ENCODE measurements at regions not wholly inside any gene's neighbourhood (a gene's known extent, or its start where the extent isn't known, plus 50 kb on each side); places are given as distances from the start of the nearest gene placed in this dataset. TPM values are rescaled to one million over a fixed set of nuclear protein-coding genes. Genes with fewer than 3 reads are reported as not detected.

DNA sequence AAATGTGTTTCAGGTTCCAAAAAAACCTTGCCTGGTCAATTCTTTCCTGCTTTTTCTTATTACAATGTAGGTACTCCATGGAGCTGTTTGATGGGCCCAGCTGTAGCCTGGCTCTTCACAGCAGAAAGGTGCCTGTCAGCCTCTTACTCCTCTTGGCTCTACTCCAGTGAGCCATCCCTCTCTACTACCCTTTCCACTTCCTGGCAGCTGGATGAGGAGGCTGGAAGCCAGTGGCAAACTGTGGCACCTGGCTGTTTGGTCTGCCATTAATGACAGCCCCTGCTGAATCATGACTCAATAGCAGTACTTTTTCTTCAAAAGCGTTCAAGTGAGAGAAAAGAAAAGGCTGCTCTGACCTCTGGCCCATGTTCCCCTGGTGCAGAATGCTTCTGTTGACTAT, 618.1 kb downstream of the PYDC2 start:
- peaks cover 8% of the 10 kb centered on the region for H3K4me1 ChIP-seq (ENCODE audit: control insufficient read depth, insufficient read depth, low read depth, low read length)
- no peak overlapping the region for H3K9ac ChIP-seq (ENCODE audit: low read length)
- no peak overlapping the region for H3K18ac ChIP-seq (ENCODE audit: low read depth in 1 of 2, low read length in 2 of 2)
- no peak overlapping the region for H4K91ac ChIP-seq (ENCODE audit: low read length)
- H3K14ac ChIP-seq (ENCODE audit: low read length in 2 of 2) = no peak overlapping the region
- H3K4me3 ChIP-seq (ENCODE audit: insufficient read depth in 1 of 2, low read depth in 1 of 2, low read length in 2 of 2) = no peak overlapping the region
- 88% methylated on average over 1 of the region's 1 CpG for whole genome bisulfite sequencing
- H3K27ac ChIP-seq (ENCODE audit: low read length, poor library complexity, severe bottlenecking) = peak overlapping the region; percentile 5
- H3K23ac ChIP-seq (ENCODE audit: low read length in 2 of 2) = no peak overlapping the region
- H3K9me3 ChIP-seq (ENCODE audit: control insufficient read depth, low read length) = no peaks in the 10 kb centered on the region
- H2BK12ac ChIP-seq (ENCODE audit: low read length in 2 of 2) = no peak overlapping the region
- H3K36me3 ChIP-seq (ENCODE audit: control insufficient read depth in 1 of 2, insufficient read depth in 2 of 2, low read depth in 1 of 2, low read length in 2 of 2) = no peaks in the 10 kb centered on the region
- H3K4ac ChIP-seq (ENCODE audit: low read depth in 1 of 2, low read length in 2 of 2) = no peak overlapping the region
- DNase-seq = no peak
- no peaks in the 10 kb centered on the region for H3K27me3 ChIP-seq (ENCODE audit: control insufficient read depth in 1 of 2, insufficient read depth in 1 of 2, low read length in 2 of 2)
- no peak overlapping the region for H2AFZ ChIP-seq (ENCODE audit: low read depth, low read length)
- H2BK120ac ChIP-seq (ENCODE audit: low read depth, low read length) = no peak overlapping the region
- no peaks in the 10 kb centered on the region for H3K79me1 ChIP-seq (replicated peaks; ENCODE audit: low read length, poor library complexity, severe bottlenecking)
- H4K8ac ChIP-seq (ENCODE audit: low read length) = no peak overlapping the region
- no peak overlapping the region for H3K4me2 ChIP-seq (ENCODE audit: low read length, poor library complexity, severe bottlenecking)
- H2AK5ac ChIP-seq (ENCODE audit: low read length, severe bottlenecking) = no peak overlapping the region
- H2BK5ac ChIP-seq (ENCODE audit: low read depth, low read length, poor library complexity, severe bottlenecking) = no peak overlapping the region
- H2BK15ac ChIP-seq (ENCODE audit: low read depth, poor library complexity, severe bottlenecking) = no peak overlapping the region

DNA sequence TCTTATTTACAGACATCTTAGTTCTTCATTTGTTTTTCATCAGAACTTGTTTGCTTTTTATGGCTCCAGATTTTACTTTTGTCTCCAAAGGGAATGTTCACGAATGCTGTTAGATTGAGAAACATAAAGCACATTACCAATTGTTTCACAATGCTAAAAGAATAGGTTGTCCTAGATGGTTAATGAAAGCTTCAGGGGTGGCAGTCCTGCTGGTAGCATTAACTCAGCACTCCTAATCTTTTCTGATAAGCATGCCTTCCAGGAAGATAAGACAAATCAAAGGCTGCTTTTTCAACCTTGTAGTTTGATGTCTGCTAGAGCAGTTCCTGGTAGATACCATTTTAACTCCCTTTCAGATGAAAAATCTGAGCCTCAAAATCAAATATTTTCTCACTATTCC, 619.4 kb downstream of the PYDC2 start:
- H2BK120ac ChIP-seq (ENCODE audit: low read depth, low read length) = no peak overlapping the region
- no peaks in the 10 kb centered on the region for H3K36me3 ChIP-seq (ENCODE audit: control insufficient read depth in 1 of 2, insufficient read depth in 2 of 2, low read depth in 1 of 2, low read length in 2 of 2)
- no peak overlapping the region for H4K91ac ChIP-seq (ENCODE audit: low read length)
- H2BK12ac ChIP-seq (ENCODE audit: low read length in 2 of 2) = no peak overlapping the region
- no CpG with 5 or more reads among the region's 1 CpG for WGBS
- no peak overlapping the region for H2AK5ac ChIP-seq (ENCODE audit: low read length, severe bottlenecking)
- H3K18ac ChIP-seq (ENCODE audit: low read depth in 1 of 2, low read length in 2 of 2) = no peak overlapping the region
- H3K27me3 ChIP-seq (ENCODE audit: control insufficient read depth in 1 of 2, insufficient read depth in 1 of 2, low read length in 2 of 2) = no peaks in the 10 kb centered on the region
- no peak overlapping the region for H3K14ac ChIP-seq (ENCODE audit: low read length in 2 of 2)
- no peak overlapping the region for H3K27ac ChIP-seq (ENCODE audit: low read length, poor library complexity, severe bottlenecking)
- H4K8ac ChIP-seq (ENCODE audit: low read length) = no peak overlapping the region
- H3K4ac ChIP-seq (ENCODE audit: low read depth in 1 of 2, low read length in 2 of 2) = no peak overlapping the region
- H3K9me3 ChIP-seq (ENCODE audit: control insufficient read depth, low read length) = no peaks in the 10 kb centered on the region
- no peak for DNase-seq
- H3K4me3 ChIP-seq (ENCODE audit: insufficient read depth in 1 of 2, low read depth in 1 of 2, low read length in 2 of 2) = no peak overlapping the region
- H2AFZ ChIP-seq (ENCODE audit: low read depth, low read length) = no peak overlapping the region
- H3K23ac ChIP-seq (ENCODE audit: low read length in 2 of 2) = no peak overlapping the region
- no peak overlapping the region for H2BK5ac ChIP-seq (ENCODE audit: low read depth, low read length, poor library complexity, severe bottlenecking)
- no peaks in the 10 kb centered on the region for H3K79me1 ChIP-seq (replicated peaks; ENCODE audit: low read length, poor library complexity, severe bottlenecking)
- H3K4me2 ChIP-seq (ENCODE audit: low read length, poor library complexity, severe bottlenecking) = no peak overlapping the region
- H3K9ac ChIP-seq (ENCODE audit: low read length) = no peak overlapping the region
- H3K4me1 ChIP-seq (ENCODE audit: control insufficient read depth, insufficient read depth, low read depth, low read length) = peaks cover 8% of the 10 kb centered on the region
- no peak overlapping the region for H2BK15ac ChIP-seq (ENCODE audit: low read depth, poor library complexity, severe bottlenecking)

DNA sequence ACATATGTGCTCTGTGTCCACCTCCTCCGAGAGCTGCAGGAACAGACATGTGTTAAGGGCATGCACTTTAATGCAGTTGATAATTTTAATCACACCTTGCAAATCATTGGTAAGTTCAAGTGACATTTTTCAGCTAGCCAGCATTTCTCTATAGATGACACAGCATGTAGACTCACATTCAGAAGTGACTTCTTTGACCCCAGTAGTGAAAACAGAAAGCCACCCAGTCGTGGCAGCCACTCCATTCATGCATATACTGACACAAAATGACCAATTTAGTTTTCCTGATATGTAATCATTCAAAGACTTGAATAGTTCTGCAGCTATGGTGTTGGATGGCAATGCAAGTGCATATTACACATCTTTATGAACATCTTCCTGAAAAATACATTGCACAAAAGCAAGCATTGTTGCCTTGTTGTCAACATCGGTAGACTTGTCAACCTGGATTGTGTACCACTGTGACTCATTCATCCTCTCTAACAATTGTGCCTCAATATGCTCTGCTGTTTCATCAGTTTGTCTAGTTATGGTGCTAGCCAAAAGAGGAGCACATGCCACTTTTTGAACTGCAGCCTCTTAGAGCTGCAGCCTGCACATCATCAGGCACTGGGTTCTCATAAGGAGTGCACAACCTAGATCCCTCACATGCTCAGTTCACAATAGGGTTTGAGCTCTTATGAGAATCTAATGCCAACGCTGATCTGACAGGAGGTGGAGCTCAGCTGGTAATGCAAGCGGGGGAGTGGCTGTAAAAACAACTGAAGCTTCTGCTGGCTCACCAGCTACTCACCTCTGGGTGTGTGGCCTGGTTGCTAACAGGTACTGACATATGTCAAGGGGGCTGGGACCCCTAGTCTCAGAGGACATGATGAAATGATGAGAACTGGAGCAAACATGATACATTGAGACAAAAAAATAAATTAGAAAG, 622.0 kb downstream of the PYDC2 start:
- no peak overlapping the region for H3K18ac ChIP-seq (ENCODE audit: low read depth in 1 of 2, low read length in 2 of 2)
- no peak overlapping the region for H2BK12ac ChIP-seq (ENCODE audit: low read length in 2 of 2)
- no peak overlapping the region for H2BK120ac ChIP-seq (ENCODE audit: low read depth, low read length)
- no peaks in the 10 kb centered on the region for H3K79me1 ChIP-seq (replicated peaks; ENCODE audit: low read length, poor library complexity, severe bottlenecking)
- no peak overlapping the region for H3K4ac ChIP-seq (ENCODE audit: low read depth in 1 of 2, low read length in 2 of 2)
- H4K8ac ChIP-seq (ENCODE audit: low read length) = no peak overlapping the region
- WGBS = 71% methylated on average over 4 of the region's 5 CpGs
- H2BK15ac ChIP-seq (ENCODE audit: low read depth, poor library complexity, severe bottlenecking) = no peak overlapping the region
- H3K27me3 ChIP-seq (ENCODE audit: control insufficient read depth in 1 of 2, insufficient read depth in 1 of 2, low read length in 2 of 2) = no peaks in the 10 kb centered on the region
- H3K23ac ChIP-seq (ENCODE audit: low read length in 2 of 2) = no peak overlapping the region
- H3K36me3 ChIP-seq (ENCODE audit: control insufficient read depth in 1 of 2, insufficient read depth in 2 of 2, low read depth in 1 of 2, low read length in 2 of 2) = no peaks in the 10 kb centered on the region
- no peak overlapping the region for H3K9ac ChIP-seq (ENCODE audit: low read length)
- no peak overlapping the region for H3K27ac ChIP-seq (ENCODE audit: low read length, poor library complexity, severe bottlenecking)
- H3K4me1 ChIP-seq (ENCODE audit: control insufficient read depth, insufficient read depth, low read depth, low read length) = peaks cover 8% of the 10 kb centered on the region
- no peak overlapping the region for H3K4me2 ChIP-seq (ENCODE audit: low read length, poor library complexity, severe bottlenecking)
- no peak overlapping the region for H4K91ac ChIP-seq (ENCODE audit: low read length)
- H3K9me3 ChIP-seq (ENCODE audit: control insufficient read depth, low read length) = no peaks in the 10 kb centered on the region
- H2AK5ac ChIP-seq (ENCODE audit: low read length, severe bottlenecking) = no peak overlapping the region
- H3K14ac ChIP-seq (ENCODE audit: low read length in 2 of 2) = no peak overlapping the region
- H2BK5ac ChIP-seq (ENCODE audit: low read depth, low read length, poor library complexity, severe bottlenecking) = no peak overlapping the region
- no peak overlapping the region for H3K4me3 ChIP-seq (ENCODE audit: insufficient read depth in 1 of 2, low read depth in 1 of 2, low read length in 2 of 2)
- no peak for DNase-seq
- H2AFZ ChIP-seq (ENCODE audit: low read depth, low read length) = no peak overlapping the region

Small RNA genes in the stretch of these regions (small RNA-seq; reads per million reads assigned to genes)
- not detected for gene RF00019 (ENCODE audit: low read depth)

Measured in mesenchymal stem cell (in vitro differentiated cells and primary cell).